ENCODE measurements at regions not wholly inside any gene's neighbourhood (a gene's known extent, or its start where the extent isn't known, plus 50 kb on each side); places are given as distances from the start of the nearest gene placed in this dataset.

DNA sequence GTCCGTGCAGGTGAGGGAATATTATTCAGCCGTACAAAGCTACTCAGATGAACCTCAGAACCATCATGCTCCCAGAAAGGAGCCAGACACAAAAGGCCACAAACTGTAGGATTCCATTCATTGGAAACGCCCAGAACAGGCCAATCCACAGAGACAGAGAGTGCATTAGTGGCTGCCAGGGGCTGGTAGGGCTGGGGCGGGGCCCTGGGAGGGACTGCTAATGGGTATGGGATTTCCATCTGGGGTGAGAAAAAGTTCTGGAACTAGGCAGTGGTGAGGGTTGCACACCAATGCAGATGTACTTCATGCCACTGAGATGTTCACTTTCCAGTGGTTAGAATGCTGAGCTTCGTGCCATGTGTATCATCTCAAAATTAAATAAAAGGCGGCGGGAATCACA is 101.1 kb downstream of the RFLNA start:
- peak; percentile 83 for DNase-seq (ENCODE audit: low spot score)

DNA sequence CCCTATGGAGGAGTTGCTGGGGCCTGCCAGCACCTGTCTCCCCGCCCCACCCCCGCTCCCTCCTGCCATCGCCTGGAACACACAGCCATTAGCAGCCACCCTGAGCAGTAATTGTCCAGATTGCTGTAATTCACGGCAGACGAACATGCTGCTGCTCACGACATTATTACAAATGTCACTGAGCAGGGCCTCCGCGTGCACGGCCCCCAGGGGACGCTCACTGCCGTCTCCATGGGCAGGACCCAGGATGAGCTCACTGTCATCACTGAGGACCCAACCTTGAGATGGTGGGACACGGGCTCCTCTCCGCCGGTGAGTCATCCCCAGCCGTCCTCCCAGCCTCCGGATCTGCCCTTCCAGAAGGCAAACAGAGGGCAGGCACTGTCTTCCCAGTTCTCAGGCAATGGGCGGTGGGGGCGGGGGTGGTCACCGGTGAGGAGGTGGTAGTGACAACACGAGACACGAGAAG is 100.4 kb downstream of the RFLNA start:
- DNase-seq (ENCODE audit: low spot score), result no peak

DNA sequence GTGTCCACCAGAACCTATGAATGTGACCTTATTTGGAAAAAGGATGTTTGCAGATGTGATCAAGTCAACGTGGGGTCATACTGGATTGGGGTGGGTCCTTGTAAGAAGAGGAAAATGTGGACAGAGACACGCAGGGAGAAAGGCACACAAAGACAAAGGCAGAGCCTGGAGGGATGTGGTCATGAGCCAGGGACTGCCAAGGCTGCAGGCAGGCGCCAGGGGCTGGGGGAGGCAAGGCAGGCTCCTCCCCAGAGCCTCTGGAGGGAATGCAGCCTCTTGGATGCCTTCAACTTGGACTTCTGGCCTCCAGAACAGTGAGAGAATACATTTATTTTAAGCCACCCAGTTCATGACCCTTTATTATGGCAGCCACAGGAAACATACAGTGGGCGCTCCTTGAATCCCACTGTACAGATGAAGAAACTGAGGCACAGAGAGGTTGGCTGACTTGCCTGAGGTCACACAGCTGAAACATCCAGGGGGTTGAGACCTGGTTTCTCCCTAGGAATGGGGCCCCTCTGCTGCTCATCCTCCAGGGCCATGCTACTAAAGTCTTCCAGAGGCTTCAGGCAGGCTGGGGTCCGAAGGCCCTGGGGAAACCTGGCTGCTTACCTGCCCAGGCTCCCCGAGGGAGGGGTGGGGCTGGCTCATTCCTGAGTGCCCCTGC is 99.7 kb downstream of the RFLNA start:
- DNase-seq (ENCODE audit: low spot score), result no peak

DNA sequence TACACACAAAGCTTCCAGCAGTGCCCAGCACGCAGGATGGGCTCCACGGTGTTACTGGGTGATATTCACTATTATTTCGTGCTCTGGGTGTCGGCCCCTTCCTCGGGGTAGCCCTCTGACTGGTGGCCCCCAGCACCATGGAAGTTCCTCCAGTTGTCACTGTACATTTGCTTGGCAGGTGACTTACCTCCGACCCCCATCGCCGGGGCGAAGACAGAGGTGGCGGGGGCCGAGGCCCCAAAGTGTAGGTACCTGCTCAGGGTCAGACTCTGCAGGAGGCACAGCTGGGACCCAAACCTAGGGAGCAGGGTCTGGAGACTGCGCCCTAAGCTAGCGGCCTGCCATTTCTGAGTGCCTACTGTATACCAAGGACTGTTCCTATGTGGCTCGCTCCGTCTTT is 98.9 kb downstream of the RFLNA start:
- DNase-seq (ENCODE audit: low spot score), result no peak

DNA sequence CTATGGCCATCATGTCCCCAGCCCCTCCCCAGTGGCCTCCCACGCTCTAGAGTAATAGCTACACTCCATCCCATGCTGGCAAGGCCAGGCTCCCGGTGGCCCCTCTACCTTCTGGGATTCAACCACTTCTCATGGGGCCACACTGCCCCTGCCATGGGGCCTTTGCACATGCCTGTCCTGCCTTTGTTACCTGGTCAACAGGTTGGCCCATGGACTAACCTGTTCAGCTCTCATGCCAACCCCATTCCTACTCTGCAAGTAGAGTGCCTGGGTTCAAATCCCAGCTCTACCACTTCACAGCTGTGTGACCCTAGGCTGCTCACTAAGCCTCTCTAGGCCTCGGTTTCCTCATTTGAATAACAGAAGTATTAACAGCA is 98.5 kb downstream of the RFLNA start:
- DNase-seq (ENCODE audit: low spot score), result no peak

DNA sequence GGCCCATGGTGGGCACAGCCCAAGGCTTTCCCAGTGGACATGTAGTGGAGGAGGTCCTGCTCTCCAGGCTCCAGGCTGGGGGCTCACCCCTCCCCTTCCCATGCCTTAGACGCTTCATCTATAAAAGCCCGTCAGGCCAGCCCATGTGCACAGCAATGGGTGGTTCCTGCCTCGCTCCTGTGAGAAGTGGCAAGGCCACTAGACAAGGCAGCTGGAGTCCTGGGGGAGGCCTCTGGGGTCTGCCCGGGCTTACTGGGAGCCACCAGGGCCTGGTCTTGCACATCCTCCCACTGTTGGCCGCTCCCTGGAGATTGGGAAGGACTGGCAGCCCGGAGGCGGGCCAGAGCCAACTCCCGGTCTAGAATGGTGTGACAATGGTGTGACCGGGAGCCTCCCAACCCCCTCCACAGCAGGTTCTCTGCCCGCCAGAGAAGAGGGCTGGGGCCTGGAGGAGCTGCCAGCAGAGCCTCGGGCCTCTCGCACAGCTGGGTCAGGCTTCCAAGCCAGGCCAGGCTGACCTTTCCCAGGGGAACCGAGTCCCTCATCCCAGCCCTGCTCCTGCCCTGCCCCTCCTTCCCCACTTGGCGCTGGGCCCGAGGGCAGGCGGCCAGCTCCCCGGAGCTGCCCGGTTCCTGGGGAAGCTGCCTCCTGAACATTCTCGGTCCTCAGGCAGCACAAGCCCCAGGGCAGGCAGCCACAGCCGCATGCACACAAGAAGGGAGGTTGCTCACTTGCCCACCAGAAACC is 97.9 kb downstream of the RFLNA start:
- DNase-seq (ENCODE audit: low spot score), result peak; percentile 86

DNA sequence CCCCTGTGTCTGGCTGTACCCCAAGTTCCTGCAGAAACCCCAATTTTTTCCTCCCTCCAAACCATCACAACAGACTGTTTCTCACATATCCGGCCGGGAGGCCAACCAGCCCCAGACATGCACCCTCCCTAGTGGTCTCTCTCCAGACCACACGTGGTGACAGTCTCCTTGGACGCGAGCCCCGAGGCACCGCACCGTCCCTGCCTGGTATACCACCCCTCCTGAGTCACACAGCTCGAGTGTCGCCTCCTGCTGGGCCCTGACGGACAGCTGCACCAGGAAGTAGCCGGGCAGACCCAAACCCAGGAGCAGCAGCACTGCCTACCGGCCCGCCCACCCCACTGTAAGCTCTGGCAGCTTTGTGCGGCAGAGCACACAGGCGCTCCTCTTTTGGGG is 97.4 kb downstream of the RFLNA start:
- no peak for DNase-seq (ENCODE audit: low spot score)

DNA sequence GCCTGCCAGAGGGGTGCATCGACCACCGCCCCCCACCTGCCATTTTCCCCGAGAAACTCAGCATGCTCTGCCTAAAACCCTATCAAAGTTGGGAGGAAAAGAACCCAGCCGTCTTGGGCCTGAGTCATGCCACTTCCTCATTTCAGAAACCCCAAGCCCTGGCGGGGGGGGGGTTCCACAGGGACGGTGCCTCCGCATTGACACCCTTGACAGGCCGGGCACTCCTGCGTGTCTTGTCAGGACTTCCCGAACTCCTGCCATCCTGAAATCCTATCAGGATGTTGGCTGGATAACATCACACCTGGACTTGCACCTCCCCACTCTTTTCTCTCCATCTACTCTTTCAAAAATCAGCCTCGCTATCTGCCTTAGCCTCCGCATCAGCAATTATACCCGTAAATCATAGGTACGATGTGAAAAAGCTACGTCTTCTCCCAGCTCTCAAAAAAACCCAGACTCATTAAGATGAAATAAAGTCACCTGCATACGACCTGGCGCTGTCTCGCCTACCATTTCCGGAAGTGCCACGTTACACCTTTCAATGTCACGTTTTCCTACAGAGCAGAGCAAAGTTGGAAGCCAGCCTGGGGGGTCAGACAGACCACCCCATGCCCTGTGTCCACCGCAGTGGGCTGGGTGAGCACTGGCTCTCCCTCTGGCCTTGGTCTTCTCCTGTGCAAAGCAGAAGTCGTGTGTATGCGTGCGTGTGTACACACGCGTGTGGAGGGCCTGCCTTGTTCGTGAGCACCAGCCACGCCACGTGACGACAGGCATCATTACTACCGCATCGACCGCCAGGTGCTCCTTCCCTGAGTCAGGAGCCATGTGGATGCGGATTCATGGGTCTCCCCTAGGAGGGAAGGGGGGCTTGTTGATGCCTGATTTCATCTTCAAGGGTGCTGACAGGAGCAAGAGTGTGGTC is 96.7 kb downstream of the RFLNA start:
- no peak for DNase-seq (ENCODE audit: low spot score)

DNA sequence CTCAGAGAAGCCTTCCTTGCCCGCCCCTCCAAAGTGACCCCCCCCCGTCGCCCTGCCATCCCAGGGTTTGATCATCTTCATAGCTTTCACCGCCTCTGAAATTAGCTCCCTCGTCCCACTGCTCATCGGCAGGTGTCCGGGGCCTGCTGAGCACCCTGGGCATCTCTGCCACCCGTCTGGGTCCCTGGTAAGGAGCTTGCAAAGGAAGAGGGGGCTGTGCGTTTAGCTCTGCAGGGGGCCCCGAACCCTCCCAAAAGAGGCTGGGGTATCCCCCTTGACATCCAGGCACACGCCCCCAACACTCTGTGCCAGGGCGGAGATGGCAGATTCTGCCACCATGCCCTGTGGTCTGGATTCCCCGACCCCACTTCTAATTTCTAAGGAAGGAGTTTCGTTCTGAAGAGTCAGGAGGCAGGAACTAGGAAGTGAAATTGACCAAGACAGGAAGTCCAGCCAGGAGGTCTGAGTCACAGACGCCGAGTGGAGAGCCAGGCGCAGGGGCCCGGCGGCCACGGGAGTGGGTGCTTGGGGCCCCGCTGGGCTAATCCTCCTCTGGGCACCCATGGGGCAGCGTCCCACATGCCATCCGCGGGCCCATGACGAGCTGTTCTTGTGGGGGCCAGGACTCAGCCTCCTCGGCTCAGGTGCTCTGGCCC is 95.7 kb downstream of the RFLNA start:
- peak; percentile 71 for DNase-seq (ENCODE audit: low spot score)

DNA sequence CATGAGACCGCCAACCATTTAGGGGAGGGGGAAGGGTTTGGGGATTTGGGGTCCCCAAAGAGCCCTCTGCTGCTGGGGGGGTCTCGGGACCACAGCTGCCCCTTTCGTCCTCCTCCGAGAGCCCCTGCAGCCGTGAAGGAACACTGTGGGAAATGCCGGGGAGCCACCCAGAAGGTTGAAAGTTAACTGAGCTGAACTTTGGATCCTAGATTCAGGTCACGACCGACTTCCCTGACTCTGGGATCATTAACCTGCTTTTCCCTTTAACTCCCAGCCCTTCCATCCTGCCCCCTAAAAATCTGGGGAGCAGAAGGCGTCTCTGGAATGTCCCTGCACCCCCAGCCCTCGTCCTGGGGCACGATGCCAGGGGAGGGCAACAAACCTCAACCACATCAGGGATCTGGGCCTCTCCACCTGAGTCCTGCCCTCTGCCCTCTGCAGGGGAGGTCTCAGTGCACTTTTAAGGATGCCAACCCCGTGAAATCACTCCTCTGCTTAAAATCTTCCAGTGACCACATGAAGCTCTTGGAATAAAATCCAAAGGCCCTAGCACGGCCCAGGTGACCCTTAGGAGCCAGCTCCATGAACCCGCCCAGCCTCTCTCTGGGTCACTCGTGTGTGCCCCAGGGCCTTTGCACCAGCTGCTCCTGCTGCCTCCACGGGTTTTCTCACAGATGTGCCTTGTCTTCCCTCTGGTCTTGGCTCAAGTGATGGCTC is 95.0 kb downstream of the RFLNA start:
- DNase-seq (ENCODE audit: low spot score), result no peak

DNA sequence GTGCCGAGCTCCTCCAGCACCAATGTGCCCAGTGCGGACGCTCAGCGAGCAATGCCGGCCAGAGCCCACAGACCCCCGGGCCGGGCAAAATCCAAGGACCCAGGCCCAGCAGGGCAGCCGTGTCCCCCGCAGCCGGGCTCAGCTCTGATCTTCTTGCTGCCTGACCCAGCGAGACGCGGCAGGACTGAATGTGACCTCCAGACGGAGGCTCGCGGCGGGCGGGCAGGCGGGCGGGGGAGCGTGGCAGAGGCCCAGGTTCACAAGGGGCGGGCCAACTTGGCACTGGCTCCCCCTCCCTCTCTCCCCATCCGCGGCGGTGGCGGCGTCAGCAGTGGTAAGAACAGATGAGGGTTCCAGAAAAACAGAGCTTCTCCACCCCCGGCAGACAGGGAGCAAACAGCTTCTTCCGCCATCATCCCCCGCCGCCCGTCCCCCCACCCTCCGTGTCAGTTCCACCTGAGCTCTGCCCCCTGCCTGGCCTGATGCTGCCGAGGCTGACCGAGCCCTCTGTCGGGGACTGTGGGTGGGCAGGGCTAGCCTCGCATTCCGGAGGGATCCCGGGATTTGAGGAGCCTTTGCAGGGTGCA is 94.3 kb downstream of the RFLNA start:
- peak; percentile 76 for DNase-seq (ENCODE audit: low spot score)

DNA sequence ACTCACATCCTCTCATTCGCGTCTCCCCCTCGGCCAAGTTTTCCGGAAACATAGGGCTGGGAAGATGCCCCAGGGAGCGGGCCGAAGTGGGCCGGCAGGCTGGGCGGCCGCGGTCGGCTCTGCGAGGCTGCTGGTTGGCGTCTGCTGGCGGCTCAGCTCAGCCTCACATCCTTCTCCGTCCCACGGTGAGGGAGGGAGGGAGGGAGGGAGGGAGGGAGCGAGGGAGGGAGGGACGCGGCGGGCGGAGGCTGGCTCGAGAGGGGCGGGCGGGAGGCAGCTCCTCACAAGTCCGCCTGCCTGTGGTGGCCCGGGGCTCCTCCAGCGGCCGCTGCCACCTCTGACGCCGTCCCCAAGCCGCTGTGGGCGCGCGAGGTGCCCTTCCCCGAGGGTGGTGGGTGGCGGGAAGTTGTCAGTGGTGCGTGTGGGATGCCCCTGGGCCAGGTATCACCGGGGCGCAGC is 93.8 kb downstream of the RFLNA start:
- DNase-seq (ENCODE audit: low spot score), result peak; percentile 78

DNA sequence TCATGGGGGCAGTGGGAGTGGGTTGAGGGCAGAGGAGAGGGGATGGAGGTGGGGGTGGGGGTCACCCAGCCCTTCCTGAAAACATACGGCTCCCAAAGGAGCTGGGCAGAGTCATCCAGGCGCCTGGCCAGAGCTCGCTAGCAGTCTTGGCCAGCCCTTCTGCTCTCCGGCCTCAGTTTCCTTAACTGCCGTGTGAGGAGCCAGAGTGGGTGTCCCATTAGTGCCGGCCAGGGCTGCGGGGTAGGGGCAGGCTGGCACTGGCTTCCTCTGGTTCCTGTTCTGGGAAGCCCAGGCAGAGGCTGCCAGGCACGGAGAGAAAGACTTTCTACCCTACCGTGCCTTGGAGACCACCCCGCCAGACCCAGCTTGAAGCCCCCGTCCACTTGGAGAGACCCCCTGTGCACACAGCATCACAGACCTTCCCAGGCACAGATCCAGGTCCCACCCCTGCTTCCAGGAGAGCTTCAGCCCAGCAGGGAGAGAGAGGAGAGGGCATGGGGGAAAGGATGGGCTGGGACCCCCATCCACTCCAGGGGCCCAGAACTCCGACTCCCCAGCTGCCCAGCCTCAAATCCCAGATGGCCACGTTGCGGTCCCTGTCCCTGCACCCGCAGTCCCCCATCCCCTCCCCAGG is 93.3 kb downstream of the RFLNA start:
- no peak for DNase-seq (ENCODE audit: low spot score)

DNA sequence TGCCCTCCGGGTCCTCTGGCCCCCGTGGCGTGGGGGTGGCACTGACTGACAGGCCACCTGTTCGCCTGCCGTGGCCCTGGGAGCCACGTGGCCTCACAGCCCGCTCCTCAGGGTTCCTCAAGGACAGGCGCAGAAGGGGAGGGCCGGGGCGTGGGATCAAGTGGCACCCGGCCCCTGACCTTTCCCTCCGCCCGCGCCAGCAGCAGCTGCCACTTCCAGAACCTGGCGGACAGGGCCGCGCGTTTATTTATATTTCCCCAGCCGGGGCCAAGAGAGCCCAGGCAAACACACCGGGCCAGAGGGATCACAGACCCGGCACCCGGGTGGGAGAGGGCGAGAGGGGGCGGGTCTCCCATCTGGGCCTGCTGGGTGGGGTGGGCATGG is 92.6 kb downstream of the RFLNA start:
- DNase-seq (ENCODE audit: low spot score), result no peak

DNA sequence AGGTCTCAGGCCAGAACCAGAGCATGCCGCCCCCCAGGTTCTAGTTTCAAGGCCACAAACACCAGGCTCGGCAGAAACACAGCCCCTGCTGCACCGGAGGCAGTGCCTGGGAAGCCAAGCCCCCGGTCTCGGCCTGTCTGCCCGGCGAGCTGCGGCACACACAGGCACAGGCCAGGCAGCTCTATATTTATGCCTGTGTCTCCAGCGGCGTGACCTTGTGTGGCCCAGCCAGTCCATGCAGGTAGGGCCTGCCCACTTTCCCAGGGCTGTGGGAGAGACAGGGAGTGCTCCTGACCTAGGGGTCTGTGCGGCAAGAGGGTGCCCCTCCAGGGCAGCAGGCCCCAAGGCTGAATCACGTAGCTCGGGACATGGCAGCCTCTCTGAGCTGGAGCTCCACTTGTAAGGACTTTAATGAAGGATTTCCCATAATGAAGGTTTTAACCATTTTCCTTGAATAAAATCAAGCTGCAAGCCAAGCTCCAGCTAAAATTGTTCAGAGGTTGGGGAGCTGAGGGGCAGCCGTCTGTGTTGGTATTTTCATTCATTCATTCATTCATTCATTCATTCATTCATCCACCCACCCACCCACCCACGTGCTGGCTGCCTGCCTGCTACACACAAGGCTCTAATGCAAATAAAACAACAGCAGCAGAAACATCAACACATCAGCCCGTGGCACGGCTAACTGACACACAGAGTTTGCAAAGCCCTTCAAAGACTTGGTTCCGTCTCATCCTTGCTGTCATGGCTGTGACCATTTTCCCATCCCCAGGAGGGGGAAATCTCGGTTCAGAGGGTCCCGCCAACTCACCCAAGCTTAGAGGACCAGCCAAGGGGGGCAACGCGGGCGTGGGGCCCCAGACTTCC is 92.0 kb downstream of the RFLNA start:
- no peak for DNase-seq (ENCODE audit: low spot score)

DNA sequence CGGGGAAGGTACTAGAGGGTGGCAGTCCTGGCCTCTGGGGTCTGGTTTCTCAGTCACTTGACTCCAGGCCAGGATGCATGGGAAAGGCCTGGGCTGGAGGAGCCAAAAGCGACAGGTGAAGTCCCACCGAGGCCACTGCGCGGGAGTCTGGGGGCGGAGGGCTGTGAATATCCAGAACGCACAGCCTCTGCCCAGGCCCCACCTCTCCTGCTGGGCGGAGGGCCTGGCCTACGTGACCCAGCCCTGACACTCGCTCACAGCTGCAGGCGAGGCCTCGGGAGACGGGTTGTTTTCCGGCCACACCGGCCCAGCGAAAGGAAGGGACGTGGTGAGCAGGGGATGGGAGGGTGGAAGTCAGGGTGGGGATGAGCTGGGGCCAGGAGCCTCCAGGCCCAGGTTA is 91.2 kb downstream of the RFLNA start:
- DNase-seq (ENCODE audit: low spot score), result no peak

DNA sequence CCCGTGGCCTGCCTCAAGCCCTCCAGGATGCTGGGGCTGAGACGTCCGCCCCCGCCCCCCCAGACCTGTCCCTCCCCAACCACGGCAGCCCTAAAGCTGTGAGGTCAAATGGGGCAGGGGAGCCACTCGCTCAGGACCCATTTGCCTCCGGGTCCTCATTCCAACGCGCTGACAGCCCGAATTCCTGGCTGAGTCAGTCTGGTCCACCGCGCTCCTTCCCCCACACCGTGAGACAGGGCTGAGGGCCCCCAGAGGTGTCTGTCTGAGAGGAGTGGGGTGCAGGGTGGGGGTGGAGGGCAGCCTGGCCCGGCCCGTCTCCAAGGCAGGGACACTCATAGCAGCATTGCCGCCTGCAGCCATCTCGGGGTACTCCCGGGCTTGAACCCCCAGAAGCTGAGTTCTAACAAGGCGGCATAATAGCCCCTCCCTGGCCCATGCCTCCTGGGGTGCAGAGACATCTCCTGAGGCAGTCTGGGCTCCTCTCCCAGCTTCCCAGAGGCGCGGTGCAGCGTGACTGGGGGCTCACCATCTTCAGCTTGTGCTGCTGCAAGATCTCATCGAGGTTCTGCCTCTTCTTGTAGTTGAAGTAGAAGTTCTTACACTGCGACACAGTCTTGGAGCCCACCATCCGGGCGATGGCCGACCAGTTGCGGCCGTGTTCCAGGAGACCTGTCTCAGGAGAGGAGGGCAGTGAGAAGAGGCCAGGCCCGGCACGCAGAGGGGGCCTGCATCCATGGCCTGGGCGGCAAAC is 90.5 kb downstream of the RFLNA start:
- no peak for DNase-seq (ENCODE audit: low spot score)

DNA sequence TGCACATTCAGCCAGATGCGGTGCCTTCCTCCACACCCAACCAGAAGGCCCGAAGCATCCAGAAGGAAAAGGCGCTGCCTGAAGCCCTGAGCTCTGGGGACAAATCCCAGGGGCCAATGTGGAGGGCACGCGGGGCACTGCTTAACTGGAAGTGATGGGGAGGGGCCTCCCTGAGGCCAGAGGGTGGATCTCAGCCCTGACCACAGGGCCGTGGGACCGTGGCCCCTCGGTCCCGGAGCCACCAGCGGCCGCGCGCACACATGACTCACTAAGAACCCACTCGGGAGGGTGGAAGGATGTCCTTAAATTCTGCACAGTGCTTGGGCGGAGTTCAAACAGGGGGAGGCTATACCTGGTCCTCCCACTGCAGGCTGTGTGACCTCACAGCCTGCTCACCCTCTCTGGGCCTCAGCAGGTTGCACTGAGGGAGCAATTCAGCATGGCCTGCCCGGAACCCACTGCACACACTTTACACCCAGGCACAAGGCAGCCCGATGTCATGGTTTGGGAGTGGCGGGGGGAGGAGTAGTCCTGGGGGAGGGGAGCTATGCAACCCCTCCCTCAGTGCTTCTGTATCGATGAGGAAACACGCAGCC is 89.5 kb downstream of the RFLNA start:
- DNase-seq (ENCODE audit: low spot score), result no peak
